Fibroblast of villous mesenchyme (primary cell): ENCODE measurements at regions not wholly inside any gene's neighbourhood (a gene's known extent, or its start where the extent isn't known, plus 50 kb on each side); places are given as distances from the start of the nearest gene placed in this dataset.

ENCODE experiments used
- DNase-seq: peaks from one replicate; pipeline ENCODE4 v3.0.0-alpha.2; 2010; ENCODE audit warnings: low read depth
- H3K4me3 ChIP-seq: 2 replicates; pipeline ENCODE4 v1.5.1; 2011; ENCODE audit warnings: low read depth, mild to moderate bottlenecking, low read length
- CTCF ChIP-seq: IDR thresholded peaks from 2 replicates; pipeline ENCODE4 v1.5.1; 2012; ENCODE audit warnings: low read depth, mild to moderate bottlenecking, low read length; ENCODE audit not compliant: insufficient read depth

GRCh38 chr15:62218841-62219240, 53.8 kb upstream of the C2CD4B start:
- no peak for DNase-seq
- no peak for TF ChIP-seq CTCF
- no peak overlapping the region for H3K4me3 ChIP-seq

GRCh38 chr15:62219799-62220198, 54.7 kb upstream of the C2CD4B start:
- no peak overlapping the region for H3K4me3 ChIP-seq
- no peak for DNase-seq
- TF ChIP-seq CTCF = no peak

- no peak for DNase-seq
- TF ChIP-seq CTCF = no peak
- H3K4me3 ChIP-seq = no peak overlapping the region
Measured at GRCh38 chr15:62223020-62223419, 57.9 kb upstream of the C2CD4B start.

GRCh38 chr15:62228604-62229003, 63.5 kb upstream of the C2CD4B start:
- no peak overlapping the region for H3K4me3 ChIP-seq
- TF ChIP-seq CTCF = no peak
- DNase-seq = no peak

GRCh38 chr15:62231856-62232255, 66.8 kb upstream of the C2CD4B start:
- no peak for DNase-seq
- TF ChIP-seq CTCF = no peak
- no peak overlapping the region for H3K4me3 ChIP-seq

- no peak for DNase-seq
- no peak for TF ChIP-seq CTCF
- H3K4me3 ChIP-seq = no peak overlapping the region
Measured at GRCh38 chr15:62240121-62241096, 75.3 kb upstream of the C2CD4B start.
